Heart left ventricle (tissue), 13 donors: ENCODE measurements at regions not wholly inside any gene's neighbourhood (a gene's known extent, or its start where the extent isn't known, plus 50 kb on each side); places are given as distances from the start of the nearest gene placed in this dataset.

Source experiments
- CTCF ChIP-seq, 12 donors: fragments of 200-600 bp; sonication (generic) in 4 of 12; IDR thresholded peaks; one replicate each; pipeline versions ENCODE4 v1.5.0 to v1.8.0; 2018 to 2022; ENCODE audit warnings: antibody characterized with exemption in 12 of 12, mild to moderate bottlenecking in 5 of 12
- POLR2A ChIP-seq, 2 donors: fragments of 450-650 bp; IDR thresholded peaks; one replicate each; pipeline ENCODE4 v1.6.1; 2017; ENCODE audit warnings: antibody characterized with exemption in 2 of 2, mild to moderate bottlenecking in 2 of 2, moderate library complexity in 2 of 2
- donor health status: ischemic (EF 13 %, LVEDD 7.1; RV severe dilation, severe dysfunction).
- donor health status: DM: no; HTN: yes; CAD: no.
- donor health status: DM: no; HTN: no; CAD: no.
- donor health status: ischemic (EF 25% LVEDD 6.9; RV normal size, moderate dysfunction).
- donor health status: ischemic (EF 25% LVEDD 5.7; RV mildly dilated, moderate dysfunction).
- donor health status: ischemic (EF 35%, LVEDD 5.7; RV mildly dilated, moderate dysfunction).
- donor health status: nonischemic (EF 11% LVEDD 7.7; RV severe dilation, severe dysfunction).
- donor health status: DM: yes; HTN: yes; CAD: no.
- donor health status: PGD.
- donor health status: ischemic (EF 29% LVEDD 5.4; RV normal size, mild dysfunction).
- donor health status: nonischemic (EF 23%, LVEDD 6.1; RV moderate dilation, normal function).

- TF ChIP-seq CTCF (IDR thresholded peaks at IDR 0.05) (no peak), POLR2A (IDR thresholded peaks at IDR 0.05) (no peak)
Measured at GRCh38 chr11:70848243-70848750, 404.1 kb downstream of the SHANK2 start.
